ENCODE measurements at regions not wholly inside any gene's neighbourhood (a gene's known extent, or its start where the extent isn't known, plus 50 kb on each side); places are given as distances from the start of the nearest gene placed in this dataset.
"Not testable (repeated sequence)": the region's sequence is repeated elsewhere in the genome, so short reads cannot be mapped to it uniquely, and the experiment has no call there.

DNA sequence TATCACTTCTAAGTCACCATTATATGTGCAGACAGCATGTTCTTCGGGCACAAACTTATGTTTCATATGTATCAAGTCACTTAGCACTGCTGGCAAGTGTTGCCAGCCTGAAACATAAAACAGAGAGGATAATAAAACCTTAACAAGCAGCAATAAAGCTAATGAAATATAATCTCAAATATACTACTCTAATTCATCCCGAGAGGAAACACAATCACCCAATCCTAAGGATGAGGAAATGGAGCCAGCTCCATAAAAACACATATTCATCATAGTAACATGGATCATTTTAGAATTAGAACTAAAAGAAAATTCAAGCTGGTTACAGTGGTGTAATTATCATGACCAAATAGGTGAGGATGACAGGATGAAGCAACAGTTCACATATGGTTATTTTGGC, 1072.7 kb downstream of the EPHA3 start:
- no peak for DNase-seq (ENCODE audit: low spot score)
- no peak for ATAC-seq

- ATAC-seq (no peak), DNase-seq (ENCODE audit: low spot score) (no peak)
Measured at GRCh38 chr3:90180543-90180942, 1073.1 kb downstream of the EPHA3 start.

DNA sequence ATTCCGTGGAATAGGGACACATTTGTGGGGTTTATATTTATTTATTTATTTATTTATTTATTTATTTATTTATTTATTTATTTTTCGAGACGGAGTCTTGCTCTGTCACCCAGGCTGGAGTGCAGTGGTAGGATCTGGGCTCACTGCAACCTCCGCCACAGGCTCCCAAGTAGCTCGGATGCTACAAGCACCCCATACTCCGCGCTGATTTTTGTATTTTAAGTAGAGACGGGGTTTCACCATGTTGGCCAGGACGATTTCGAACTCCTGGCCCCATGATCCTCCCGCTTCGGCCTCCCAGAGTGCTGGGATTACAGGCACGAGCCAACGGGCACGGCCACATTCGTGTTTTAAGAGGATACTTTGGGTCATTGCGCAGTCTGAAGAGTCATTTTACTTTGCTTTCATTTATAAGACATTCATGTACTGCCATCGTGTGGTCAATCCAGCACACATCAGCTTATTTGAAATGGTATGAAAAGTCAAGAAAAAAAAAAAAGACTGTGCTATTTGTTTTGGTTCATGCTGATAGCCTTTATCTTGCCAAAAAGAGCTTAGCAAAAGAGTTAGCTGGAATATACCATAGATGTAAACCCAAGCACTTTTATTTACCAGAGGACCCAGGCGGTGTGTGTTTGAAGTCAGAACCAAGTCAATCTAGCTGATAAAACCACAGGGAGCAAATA, 1075.0 kb downstream of the EPHA3 start:
- not testable (repeated sequence) for DNase-seq (ENCODE audit: low spot score)
- peak; percentile 96 for ATAC-seq

DNA sequence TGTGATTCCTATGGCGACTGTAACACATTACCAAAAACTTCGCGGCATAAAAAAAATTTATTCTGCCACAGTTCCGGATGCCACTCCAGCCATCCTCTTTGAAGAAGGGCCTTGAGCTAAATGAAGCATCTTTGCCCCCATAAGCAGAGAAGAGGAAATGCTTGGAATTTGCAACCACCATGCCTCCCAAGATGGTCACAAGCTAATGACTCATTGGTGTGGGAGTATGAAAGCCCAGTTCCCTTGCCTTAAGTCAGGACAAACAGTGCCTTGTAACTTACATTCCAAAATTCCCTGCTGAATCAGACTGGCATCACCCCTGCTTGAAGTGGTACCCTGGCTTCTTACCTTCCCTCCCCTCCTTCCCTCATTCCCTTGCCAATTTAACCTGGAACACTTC, 1077.4 kb downstream of the EPHA3 start:
- DNase-seq (ENCODE audit: low spot score) (no peak), ATAC-seq (no peak)

GRCh38 chr3:90197383-90197782, 1090.0 kb downstream of the EPHA3 start:
- DNase-seq (ENCODE audit: low spot score); ATAC-seq: not testable (repeated sequence)

DNA sequence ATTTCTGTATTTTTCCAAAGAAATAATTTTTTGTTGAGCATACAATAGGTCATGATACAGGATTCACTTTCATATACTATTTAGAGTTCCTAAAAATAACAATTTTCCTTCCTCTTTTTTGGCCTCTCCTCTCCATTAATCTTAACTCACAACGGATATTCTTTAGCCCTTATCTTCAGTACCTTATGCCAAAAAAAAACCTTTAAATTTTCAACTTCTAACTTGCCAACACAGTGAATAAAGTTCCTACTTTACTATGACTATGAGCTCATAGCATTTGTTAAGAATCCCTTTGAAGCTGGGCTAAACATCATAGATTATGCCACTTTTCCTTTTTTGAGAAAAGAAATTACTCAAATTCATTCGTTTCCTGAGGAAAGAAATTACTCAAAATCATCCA, 1095.5 kb downstream of the EPHA3 start:
- ATAC-seq; DNase-seq (ENCODE audit: low spot score): not testable (repeated sequence)

DNA sequence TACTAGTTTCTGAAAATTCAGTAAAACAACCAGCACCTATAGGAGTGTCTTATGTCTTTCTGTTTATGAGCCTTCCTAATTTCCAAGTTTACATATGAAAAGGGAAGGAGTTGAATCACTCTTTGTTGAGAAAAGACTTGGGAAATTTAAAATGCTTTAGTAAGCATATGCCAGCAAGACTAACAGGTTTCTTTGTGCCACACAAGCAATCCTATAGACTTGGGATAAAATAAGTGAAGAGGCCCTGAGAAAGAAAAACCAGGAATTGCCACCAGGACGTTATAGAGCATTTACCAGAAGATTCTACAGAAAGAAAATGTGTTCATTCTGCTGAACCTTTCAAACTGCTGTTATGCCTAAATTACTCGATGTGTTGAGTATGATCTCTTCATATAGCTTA, 1099.1 kb downstream of the EPHA3 start:
- DNase-seq (ENCODE audit: low spot score); ATAC-seq: not testable (repeated sequence)

- not testable (repeated sequence) for ATAC-seq; DNase-seq (ENCODE audit: low spot score)
Measured at GRCh38 chr3:90207353-90208097, 1100.1 kb downstream of the EPHA3 start.

GRCh38 chr3:90221900-90222299, 1114.5 kb downstream of the EPHA3 start:
- DNase-seq (ENCODE audit: low spot score) (no peak), ATAC-seq (no peak)

DNA sequence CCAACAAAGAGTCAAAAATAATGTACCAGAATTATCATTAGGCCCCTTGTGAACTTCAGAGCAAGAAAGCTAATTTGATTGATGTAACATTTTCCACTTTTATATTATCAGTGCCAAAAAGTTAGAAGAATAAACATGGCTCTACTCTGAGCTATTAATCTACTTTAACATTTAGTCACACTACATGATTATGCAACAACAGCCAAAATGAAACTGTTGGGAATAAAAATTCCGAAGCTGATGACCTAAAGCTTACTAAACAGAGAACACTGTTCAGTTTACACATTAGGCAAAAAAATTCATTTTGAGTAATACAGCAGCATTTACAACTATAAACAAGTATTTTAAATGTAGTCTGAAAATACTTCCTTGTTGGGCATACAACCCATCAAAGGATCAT, 1134.1 kb downstream of the EPHA3 start:
- ATAC-seq = peak; percentile 40

GRCh38 chr3:90253131-90253530, 1145.7 kb downstream of the EPHA3 start:
- ATAC-seq = no peak
- no peak for DNase-seq (ENCODE audit: low spot score)

More for the DNA sequence above, 1134.1 kb downstream of the EPHA3 start:
- DNase-seq (ENCODE audit: low spot score) = no peak

DNA sequence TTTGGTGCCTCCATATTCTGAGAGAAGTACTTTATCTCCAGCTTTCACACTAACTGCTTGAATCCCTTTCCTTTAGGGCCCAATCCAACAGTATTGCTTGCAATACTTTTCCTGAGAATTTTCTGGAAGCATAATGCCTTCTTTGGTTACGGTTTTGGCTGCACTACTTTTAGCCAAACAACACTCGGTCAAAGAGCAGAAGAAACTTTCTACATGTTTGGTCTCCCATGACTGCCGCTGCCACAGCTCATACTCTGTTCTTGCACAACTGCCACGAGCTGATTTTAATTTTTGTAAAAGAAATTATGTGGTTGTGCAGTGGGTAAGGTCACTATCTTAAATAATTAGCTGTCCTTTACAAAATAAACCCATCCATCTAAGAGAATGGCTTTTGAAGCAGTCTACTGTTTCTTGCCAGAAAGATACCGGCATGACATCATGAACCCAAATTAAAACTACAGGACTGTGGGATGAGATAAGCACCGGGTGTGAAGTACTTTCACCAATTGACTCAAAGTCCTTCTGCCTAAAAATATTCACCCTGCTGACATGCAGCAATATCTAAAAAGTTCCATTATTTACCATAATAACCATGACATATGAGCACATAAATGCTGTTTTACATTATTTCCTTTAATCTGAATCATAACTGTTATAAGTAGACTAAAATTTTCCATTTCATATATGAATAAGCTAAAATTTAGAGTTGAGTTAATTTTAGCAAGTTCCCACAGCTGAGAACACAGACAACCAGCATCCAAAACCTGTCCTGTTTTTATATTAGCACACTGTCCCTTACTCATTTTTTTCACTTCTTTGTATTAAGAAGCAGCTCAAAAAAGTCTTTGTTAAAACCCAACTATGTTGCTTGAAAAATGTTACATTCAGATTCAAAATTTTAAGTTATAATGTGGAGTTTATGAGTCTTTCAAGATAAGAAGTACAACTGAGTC, 1154.3 kb downstream of the EPHA3 start:
- ATAC-seq = peak; percentile 89
- no peak for DNase-seq (ENCODE audit: low spot score)
